ENCODE measurements at regions not wholly inside any gene's neighbourhood (a gene's known extent, or its start where the extent isn't known, plus 50 kb on each side); places are given as distances from the start of the nearest gene placed in this dataset.

- no peak for TF ChIP-seq ZNF274 (IDR thresholded peaks at IDR 0.05; ENCODE audit: low read depth, low read length)
- TF ChIP-seq SUZ12 (IDR thresholded peaks at IDR 0.05; ENCODE audit: extremely low read depth, insufficient read depth, insufficient read length) = no peak
- TF ChIP-seq YY1 (IDR thresholded peaks at IDR 0.05; ENCODE audit: insufficient read depth, insufficient read length) = no peak
Observed at GRCh38 chr6:40038626-40039025, 104.4 kb upstream of the MOCS1 start.

Measured in NT2/D1 (cell line).